NB4 (cell line): ENCODE measurements at regions not wholly inside any gene's neighbourhood (a gene's known extent, or its start where the extent isn't known, plus 50 kb on each side); places are given as distances from the start of the nearest gene placed in this dataset.

Source experiments
- DNase-seq: peaks from one replicate; pipeline ENCODE4 v3.0.0; 2010; ENCODE audit warnings: low read depth
- H3K4me3 ChIP-seq: one replicate; pipeline ENCODE4 v1.5.1; 2011; ENCODE audit warnings: mild to moderate bottlenecking, low read depth, low read length, moderate library complexity
- CTCF ChIP-seq: IDR thresholded peaks from one replicate; pipeline ENCODE4 v1.5.1; 2012; ENCODE audit warnings: low read depth, low read length
- MYC ChIP-seq: IDR thresholded peaks from 2 replicates; pipeline ENCODE4 v1.6.1; 2011; ENCODE audit warnings: low read depth, low read length
- POLR2A ChIP-seq: IDR thresholded peaks from 2 replicates; pipeline ENCODE4 v1.6.1; 2011; ENCODE audit warnings: mild to moderate bottlenecking; ENCODE audit not compliant: insufficient read length; ENCODE audit errors: extremely low read depth
- TF ChIP-seq, protein P1 (sequence below): IDR thresholded peaks from 2 replicates; pipeline ENCODE4 v1.6.1; 2011; ENCODE audit warnings: low read depth, low read length

GRCh38 chr2:60400462-60401246 is 152.8 kb downstream of the BCL11A start:
- H3K4me3 ChIP-seq, result no peak overlapping the region
- TF ChIP-seq MYC (no peak), CTCF (no peak), POLR2A (no peak)
- TF ChIP-seq, protein P1, sequence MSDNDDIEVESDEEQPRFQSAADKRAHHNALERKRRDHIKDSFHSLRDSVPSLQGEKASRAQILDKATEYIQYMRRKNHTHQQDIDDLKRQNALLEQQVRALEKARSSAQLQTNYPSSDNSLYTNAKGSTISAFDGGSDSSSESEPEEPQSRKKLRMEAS, result no peak
- no peak for DNase-seq

GRCh38 chr2:60394463-60394862 is 159.0 kb downstream of the BCL11A start:
- no peak overlapping the region for H3K4me3 ChIP-seq
- TF ChIP-seq POLR2A (no peak), MYC (no peak), CTCF (no peak)
- TF ChIP-seq, protein P1, result no peak
- DNase-seq, result no peak

DNA sequence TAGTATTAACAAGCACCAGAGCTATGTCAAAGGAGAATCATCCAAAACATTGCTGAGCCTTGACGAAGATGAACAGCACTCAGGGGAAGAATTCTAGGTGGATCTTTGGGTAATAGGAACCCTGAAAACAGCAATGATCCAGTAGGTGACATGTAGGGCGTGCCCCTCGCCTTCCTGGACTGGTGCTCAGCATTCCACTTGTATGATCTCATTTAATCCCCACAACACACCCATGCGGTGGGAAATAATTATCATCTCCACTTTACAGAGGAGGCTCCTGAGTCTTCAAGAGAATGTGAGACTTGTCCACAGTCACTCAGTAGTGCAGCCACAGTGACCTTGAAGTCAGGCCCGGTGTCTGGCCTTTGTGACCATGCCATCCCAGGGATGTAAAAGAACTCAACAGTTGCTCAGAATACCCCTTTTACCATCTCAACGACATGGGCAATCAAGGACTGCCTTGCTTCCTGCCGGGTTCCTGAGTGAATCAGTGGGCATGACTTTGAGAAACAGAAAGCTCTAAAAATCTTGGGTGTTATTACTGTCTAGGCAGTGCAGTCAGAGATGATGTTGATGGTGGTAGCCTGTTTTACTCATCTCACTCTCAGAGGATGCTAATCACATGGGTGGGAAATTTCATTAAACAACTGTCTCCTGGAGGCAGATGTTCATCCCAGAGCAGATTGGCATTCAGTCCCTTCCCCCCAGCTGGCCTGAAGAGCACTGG is 161.6 kb downstream of the BCL11A start:
- no peak for DNase-seq
- TF ChIP-seq CTCF (no peak), MYC (no peak), POLR2A (no peak)
- TF ChIP-seq, protein P1, result no peak
- H3K4me3 ChIP-seq, result no peak overlapping the region

GRCh38 chr2:60391230-60391629 is 162.2 kb downstream of the BCL11A start:
- H3K4me3 ChIP-seq, result no peak overlapping the region
- DNase-seq, result no peak
- no peak for TF ChIP-seq CTCF
- no peak for TF ChIP-seq POLR2A
- TF ChIP-seq, protein P1, result no peak
- TF ChIP-seq MYC, result no peak

DNA sequence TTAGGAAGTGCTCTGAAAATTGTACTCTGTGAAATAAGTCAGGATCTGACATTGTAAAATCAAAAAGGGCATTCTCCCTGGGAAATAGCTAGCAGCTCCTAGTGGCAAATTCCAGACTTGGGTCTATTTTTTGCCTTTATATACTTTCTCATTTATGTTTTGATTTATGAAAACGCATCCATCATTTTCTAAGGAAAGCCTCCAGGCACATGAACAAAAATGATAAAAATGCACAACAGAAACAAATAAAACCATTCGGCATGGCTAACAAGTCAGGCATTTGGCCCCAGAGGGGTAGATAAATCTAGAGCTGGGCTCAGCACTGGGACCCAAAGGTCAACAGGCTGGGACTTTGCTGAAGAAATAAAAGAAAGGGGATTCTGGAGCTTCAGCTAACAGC is 167.0 kb downstream of the BCL11A start:
- TF ChIP-seq CTCF (no peak), POLR2A (no peak), MYC (no peak)
- TF ChIP-seq, protein P1, result no peak
- no peak for DNase-seq
- no peak overlapping the region for H3K4me3 ChIP-seq
